ENCODE measurements at regions not wholly inside any gene's neighbourhood (a gene's known extent, or its start where the extent isn't known, plus 50 kb on each side); places are given as distances from the start of the nearest gene placed in this dataset.

DNA sequence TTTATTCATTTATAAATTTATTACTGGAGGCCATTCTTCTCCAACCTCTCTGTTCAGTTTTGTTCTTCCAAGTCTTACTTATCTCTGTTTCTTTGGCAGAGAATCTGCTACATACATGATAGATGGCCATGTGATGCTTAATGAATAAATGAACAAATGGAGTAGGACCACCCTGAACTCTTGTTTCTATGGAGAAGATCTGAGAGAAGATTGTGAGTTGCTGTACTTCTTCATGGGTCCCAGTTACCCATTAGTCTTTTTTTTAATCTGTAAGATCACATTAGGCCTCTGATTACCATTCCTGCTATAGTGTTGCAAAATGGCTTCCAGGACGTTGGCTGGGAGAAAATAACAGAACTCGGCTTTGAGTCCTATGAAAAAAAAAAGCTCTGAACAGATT lies 191.9 kb upstream of the SYNPR start:
- no peaks in the 10 kb centered on the region for H3F3A ChIP-seq (ENCODE audit: low read length, unreplicated experiment)
- no peaks in the 10 kb centered on the region for H4K20me1 ChIP-seq (ENCODE audit: low read length)
- CTCF ChIA-PET: no interaction called here
- H3K4me1 ChIP-seq (ENCODE audit: insufficient read depth, low read length): no peaks in the 10 kb centered on the region
- ATAC-seq (no peak), DNase-seq (no peak)
- H3K4me3 ChIP-seq (ENCODE audit: low read length): no peak overlapping the region
- H3K36me3 ChIP-seq (ENCODE audit: low read depth, low read length): no peaks in the 10 kb centered on the region
- peaks cover 3% of the 10 kb centered on the region; the same call in 1 of the 2 replicates for H3K9me3 ChIP-seq (ENCODE audit: low read length)
- no TSS peak for BruUV-seq (replicated peaks)
- H3K9ac ChIP-seq (ENCODE audit: low read length): no peak overlapping the region
- H3K79me2 ChIP-seq (ENCODE audit: low read length): no peaks in the 10 kb centered on the region
- H3K27me3 ChIP-seq (ENCODE audit: low read length): no peaks in the 10 kb centered on the region
- intact Hi-C loops (cut with micrococcal nuclease): no loop called here
- no peaks in the 10 kb centered on the region for H3K9me2 ChIP-seq (replicated peaks; ENCODE audit: low read length)
- POLR2A ChIA-PET (ENCODE audit: unreplicated experiment): no interaction called here
- TF ChIP-seq, protein P1, sequence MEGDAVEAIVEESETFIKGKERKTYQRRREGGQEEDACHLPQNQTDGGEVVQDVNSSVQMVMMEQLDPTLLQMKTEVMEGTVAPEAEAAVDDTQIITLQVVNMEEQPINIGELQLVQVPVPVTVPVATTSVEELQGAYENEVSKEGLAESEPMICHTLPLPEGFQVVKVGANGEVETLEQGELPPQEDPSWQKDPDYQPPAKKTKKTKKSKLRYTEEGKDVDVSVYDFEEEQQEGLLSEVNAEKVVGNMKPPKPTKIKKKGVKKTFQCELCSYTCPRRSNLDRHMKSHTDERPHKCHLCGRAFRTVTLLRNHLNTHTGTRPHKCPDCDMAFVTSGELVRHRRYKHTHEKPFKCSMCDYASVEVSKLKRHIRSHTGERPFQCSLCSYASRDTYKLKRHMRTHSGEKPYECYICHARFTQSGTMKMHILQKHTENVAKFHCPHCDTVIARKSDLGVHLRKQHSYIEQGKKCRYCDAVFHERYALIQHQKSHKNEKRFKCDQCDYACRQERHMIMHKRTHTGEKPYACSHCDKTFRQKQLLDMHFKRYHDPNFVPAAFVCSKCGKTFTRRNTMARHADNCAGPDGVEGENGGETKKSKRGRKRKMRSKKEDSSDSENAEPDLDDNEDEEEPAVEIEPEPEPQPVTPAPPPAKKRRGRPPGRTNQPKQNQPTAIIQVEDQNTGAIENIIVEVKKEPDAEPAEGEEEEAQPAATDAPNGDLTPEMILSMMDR (conservative IDR thresholded peaks at IDR 0.05; ENCODE audit: low read depth, low read length): no peak
- TF ChIP-seq EZH2phosphoT487 (IDR thresholded peaks at IDR 0.05; ENCODE audit: borderline replicate concordance, low read length): no peak
- TF ChIP-seq EZH2 (IDR thresholded peaks at IDR 0.05; ENCODE audit: low read length, unreplicated experiment): no peak
- H3K4me2 ChIP-seq (ENCODE audit: low read length): no peak overlapping the region
- H3K27ac ChIP-seq (ENCODE audit: low read length): no peak overlapping the region
- H2AFZ ChIP-seq (ENCODE audit: low read length): no peak overlapping the region

DNA sequence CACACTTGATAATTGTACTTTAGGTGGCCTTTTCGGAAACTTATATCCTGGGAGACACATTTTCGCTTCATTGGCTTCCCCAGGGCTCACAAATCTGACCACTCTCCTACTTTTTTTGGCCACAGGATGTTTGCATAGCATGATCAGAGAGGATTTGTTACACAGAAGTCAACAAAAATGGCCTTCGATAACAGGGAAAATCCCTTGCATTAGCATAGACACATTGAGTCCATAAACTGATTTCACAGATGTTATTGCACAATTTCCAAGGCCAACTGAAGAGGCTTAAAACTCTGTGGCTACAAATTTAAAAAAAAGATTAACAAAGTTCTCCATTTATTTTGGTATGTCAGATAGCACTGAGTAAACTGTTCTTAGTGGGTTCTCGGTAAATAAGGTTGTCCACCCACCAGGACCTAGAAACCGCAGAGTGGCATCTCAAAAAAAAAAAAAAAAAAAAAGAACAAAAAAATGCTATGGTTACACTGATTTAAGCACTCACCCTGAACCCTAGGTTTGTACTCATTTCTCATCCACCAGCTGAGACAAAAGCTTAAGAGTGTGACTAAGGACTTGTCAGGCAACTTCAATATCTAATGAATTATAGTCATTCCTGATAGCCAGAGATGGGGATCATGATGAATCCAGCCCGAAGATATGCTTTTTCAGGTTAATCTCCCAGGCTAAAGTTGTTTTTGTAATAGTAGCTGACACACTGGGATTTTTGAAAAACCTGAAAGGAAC lies 188.9 kb upstream of the SYNPR start:
- intact Hi-C loops (cut with micrococcal nuclease): no loop called here
- no peak overlapping the region for H2AFZ ChIP-seq (ENCODE audit: low read length)
- DNase-seq: no peak
- H3K4me3 ChIP-seq (ENCODE audit: low read length): no peak overlapping the region
- no peak overlapping the region for H3K4me2 ChIP-seq (ENCODE audit: low read length)
- no peaks in the 10 kb centered on the region for H4K20me1 ChIP-seq (ENCODE audit: low read length)
- no peaks in the 10 kb centered on the region for H3K9me2 ChIP-seq (replicated peaks; ENCODE audit: low read length)
- H3K9me3 ChIP-seq (ENCODE audit: low read length): peaks cover 10% of the 10 kb centered on the region; the same call in 1 of the 2 replicates
- ChIA-PET CTCF (no interaction called here), POLR2A (ENCODE audit: unreplicated experiment) (no interaction called here)
- no peak for ATAC-seq
- H3K4me1 ChIP-seq (ENCODE audit: insufficient read depth, low read length): no peaks in the 10 kb centered on the region
- H3F3A ChIP-seq (ENCODE audit: low read length, unreplicated experiment): no peaks in the 10 kb centered on the region
- no TSS peak for BruUV-seq (replicated peaks)
- no peaks in the 10 kb centered on the region for H3K79me2 ChIP-seq (ENCODE audit: low read length)
- no peaks in the 10 kb centered on the region for H3K36me3 ChIP-seq (ENCODE audit: low read depth, low read length)
- H3K27ac ChIP-seq (ENCODE audit: low read length): no peak overlapping the region
- H3K27me3 ChIP-seq (ENCODE audit: low read length): no peaks in the 10 kb centered on the region
- TF ChIP-seq EZH2 (IDR thresholded peaks at IDR 0.05; ENCODE audit: low read length, unreplicated experiment) (no peak), EZH2phosphoT487 (IDR thresholded peaks at IDR 0.05; ENCODE audit: borderline replicate concordance, low read length) (no peak)
- TF ChIP-seq, protein P1 (conservative IDR thresholded peaks at IDR 0.05; ENCODE audit: low read depth, low read length): no peak
- H3K9ac ChIP-seq (ENCODE audit: low read length): no peak overlapping the region

DNA sequence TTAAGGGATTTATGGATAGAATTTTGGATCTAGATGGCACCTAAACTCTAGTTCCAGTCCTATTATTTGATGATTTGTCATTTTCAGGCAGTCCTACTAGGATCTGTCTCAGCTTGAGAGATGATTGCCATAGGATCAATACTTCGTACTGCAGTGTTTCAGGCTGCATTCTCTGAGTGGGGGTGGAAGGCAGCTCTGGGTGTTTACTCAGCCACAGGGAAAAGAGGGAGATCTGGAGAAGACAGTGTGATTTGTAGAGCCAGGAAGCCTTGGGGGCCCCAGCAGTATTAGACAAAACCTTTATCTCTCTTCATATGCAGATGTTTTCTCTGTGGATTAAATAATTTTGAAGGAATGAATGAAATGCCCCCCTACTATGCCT lies 188.4 kb upstream of the SYNPR start:
- ATAC-seq: no peak
- H3K27ac ChIP-seq (ENCODE audit: low read length): no peak overlapping the region
- no TSS peak for BruUV-seq (replicated peaks)
- TF ChIP-seq, protein P1 (conservative IDR thresholded peaks at IDR 0.05; ENCODE audit: low read depth, low read length): no peak
- TF ChIP-seq EZH2 (IDR thresholded peaks at IDR 0.05; ENCODE audit: low read length, unreplicated experiment): no peak
- TF ChIP-seq EZH2phosphoT487 (IDR thresholded peaks at IDR 0.05; ENCODE audit: borderline replicate concordance, low read length): no peak
- no peak overlapping the region for H3K9ac ChIP-seq (ENCODE audit: low read length)
- intact Hi-C loops (cut with micrococcal nuclease): no loop called here
- no peaks in the 10 kb centered on the region for H3K27me3 ChIP-seq (ENCODE audit: low read length)
- no peak overlapping the region for H3K4me3 ChIP-seq (ENCODE audit: low read length)
- H3F3A ChIP-seq (ENCODE audit: low read length, unreplicated experiment): no peaks in the 10 kb centered on the region
- no peaks in the 10 kb centered on the region for H3K79me2 ChIP-seq (ENCODE audit: low read length)
- no peaks in the 10 kb centered on the region for H4K20me1 ChIP-seq (ENCODE audit: low read length)
- no peak overlapping the region for H2AFZ ChIP-seq (ENCODE audit: low read length)
- H3K9me2 ChIP-seq (replicated peaks; ENCODE audit: low read length): no peaks in the 10 kb centered on the region
- H3K36me3 ChIP-seq (ENCODE audit: low read depth, low read length): no peaks in the 10 kb centered on the region
- DNase-seq: no peak
- ChIA-PET CTCF (no interaction called here), POLR2A (ENCODE audit: unreplicated experiment) (no interaction called here)
- no peak overlapping the region for H3K4me2 ChIP-seq (ENCODE audit: low read length)
- H3K9me3 ChIP-seq (ENCODE audit: low read length): peaks cover 10% of the 10 kb centered on the region; the same call in 1 of the 2 replicates
- H3K4me1 ChIP-seq (ENCODE audit: insufficient read depth, low read length): no peaks in the 10 kb centered on the region

Data from PC-3 (cell line).